ENCODE measurements at regions not wholly inside any gene's neighbourhood (a gene's known extent, or its start where the extent isn't known, plus 50 kb on each side); places are given as distances from the start of the nearest gene placed in this dataset.
"Not testable (repeated sequence)": the region's sequence is repeated elsewhere in the genome, so short reads cannot be mapped to it uniquely, and the experiment has no call there.

- H3K79me2 ChIP-seq (ENCODE audit: insufficient read depth, low read length): no peaks in the 10 kb centered on the region
- H3K4me1 ChIP-seq (ENCODE audit: control insufficient read depth in 1 of 2, insufficient read depth in 2 of 2, low read length in 2 of 2): no peaks in the 10 kb centered on the region
- H3K9me3 ChIP-seq (ENCODE audit: control insufficient read depth in 1 of 2, insufficient read depth in 1 of 2, low read depth in 1 of 2, low read length in 2 of 2): peaks cover 4 to 22% of the 10 kb centered on the region in 2 experiments; a peak in 2 of 4 replicates
- ChIA-PET CTCF (no interaction called here), RAD21 (ENCODE audit: low non-redundant PET in 1 of 2, low total read pairs in 2 of 2, uncharacterized antibody in 2 of 2, unreplicated experiment in 2 of 2) (no interaction called here), POLR2A (no interaction called here)
- no peak for DNase-seq (ENCODE audit: low read depth, low spot score)
- TF ChIP-seq CTCF (IDR thresholded peaks at IDR 0.05 in 2 of 3, conservative IDR thresholded peaks at IDR 0.05 in 1 of 3; ENCODE audit: borderline replicate concordance in 1 of 3, insufficient read depth in 1 of 3, low read depth in 2 of 3, low read length in 2 of 3) (no peak), EZH2phosphoT487 (IDR thresholded peaks at IDR 0.05; ENCODE audit: borderline replicate concordance) (no peak), TCF7L2 (IDR thresholded peaks at IDR 0.05; ENCODE audit: borderline replicate concordance, extremely low read depth, insufficient read depth, insufficient read length) (no peak), ZFX (IDR thresholded peaks at IDR 0.05) (no peak), EZH2 (IDR thresholded peaks at IDR 0.05) (no peak), POLR2A (IDR thresholded peaks at IDR 0.05; ENCODE audit: borderline replicate concordance, extremely low read depth, insufficient read depth, insufficient read length) (no peak), JUND (IDR thresholded peaks at IDR 0.05) (no peak), ELF1 (IDR thresholded peaks at IDR 0.05; ENCODE audit: borderline replicate concordance, low read depth) (no peak), CBX3 (IDR thresholded peaks at IDR 0.05; ENCODE audit: low read depth) (no peak)
- H4K20me1 ChIP-seq (ENCODE audit: insufficient read depth): no peaks in the 10 kb centered on the region
- ATAC-seq: no peak
- H3K36me3 ChIP-seq (ENCODE audit: control insufficient read depth in 1 of 2, insufficient read depth in 2 of 2, low read length in 2 of 2): no peaks in the 10 kb centered on the region; a peak in 1 of 4 replicates
- no peak overlapping the region for H2AFZ ChIP-seq (ENCODE audit: low read depth, low read length, poor library complexity, severe bottlenecking)
- no peak overlapping the region for H3K4me2 ChIP-seq (ENCODE audit: low read length)
- H3K4me3 ChIP-seq (replicated peaks in 1 of 2; ENCODE audit: low read depth in 1 of 2, low read length in 2 of 2): no peak overlapping the region
- H3K27ac ChIP-seq (ENCODE audit: low read depth, low read length): no peak overlapping the region
- intact Hi-C loops (cut with micrococcal nuclease): no loop called here
- no peaks in the 10 kb centered on the region for H3K27me3 ChIP-seq (ENCODE audit: insufficient read depth, low read length)
- BruUV-seq (replicated peaks): no TSS peak
- no peaks in the 10 kb centered on the region for H3K9me2 ChIP-seq (ENCODE audit: insufficient read depth)
- H3K9ac ChIP-seq (ENCODE audit: low read length): no peak overlapping the region
These were observed 111.7 kb upstream of the IRX2 start for GRCh38 chr5:2863133-2863532.

GRCh38 chr5:2862176-2862575, 110.7 kb upstream of the IRX2 start:
- CTCF ChIA-PET; H3K27ac ChIP-seq (ENCODE audit: low read depth, low read length); ATAC-seq; H3K79me2 ChIP-seq (ENCODE audit: insufficient read depth, low read length); intact Hi-C loops (cut with micrococcal nuclease); H3K4me2 ChIP-seq (ENCODE audit: low read length); H3K9me2 ChIP-seq (ENCODE audit: insufficient read depth); H4K20me1 ChIP-seq (ENCODE audit: insufficient read depth); RAD21 ChIA-PET (ENCODE audit: low non-redundant PET in 1 of 2, low total read pairs in 2 of 2, uncharacterized antibody in 2 of 2, unreplicated experiment in 2 of 2); H3K27me3 ChIP-seq (ENCODE audit: insufficient read depth, low read length); BruUV-seq (replicated peaks); H2AFZ ChIP-seq (ENCODE audit: low read depth, low read length, poor library complexity, severe bottlenecking); H3K4me1 ChIP-seq (ENCODE audit: control insufficient read depth in 1 of 2, insufficient read depth in 2 of 2, low read length in 2 of 2); H3K36me3 ChIP-seq (ENCODE audit: control insufficient read depth in 1 of 2, insufficient read depth in 2 of 2, low read length in 2 of 2); POLR2A ChIA-PET; DNase-seq (ENCODE audit: low read depth, low spot score); H3K4me3 ChIP-seq (replicated peaks in 1 of 2; ENCODE audit: low read depth in 1 of 2, low read length in 2 of 2); H3K9ac ChIP-seq (ENCODE audit: low read length): not testable (repeated sequence)
- peaks cover 4 to 28% of the 10 kb centered on the region in 2 experiments; a peak in 2 of 4 replicates for H3K9me3 ChIP-seq (ENCODE audit: control insufficient read depth in 1 of 2, insufficient read depth in 1 of 2, low read depth in 1 of 2, low read length in 2 of 2)
